ENCODE measurements at regions not wholly inside any gene's neighbourhood (a gene's known extent, or its start where the extent isn't known, plus 50 kb on each side); places are given as distances from the start of the nearest gene placed in this dataset.
A peak's percentile ranks its signal among the peaks of the same experiment; 100 is the strongest.

DNA sequence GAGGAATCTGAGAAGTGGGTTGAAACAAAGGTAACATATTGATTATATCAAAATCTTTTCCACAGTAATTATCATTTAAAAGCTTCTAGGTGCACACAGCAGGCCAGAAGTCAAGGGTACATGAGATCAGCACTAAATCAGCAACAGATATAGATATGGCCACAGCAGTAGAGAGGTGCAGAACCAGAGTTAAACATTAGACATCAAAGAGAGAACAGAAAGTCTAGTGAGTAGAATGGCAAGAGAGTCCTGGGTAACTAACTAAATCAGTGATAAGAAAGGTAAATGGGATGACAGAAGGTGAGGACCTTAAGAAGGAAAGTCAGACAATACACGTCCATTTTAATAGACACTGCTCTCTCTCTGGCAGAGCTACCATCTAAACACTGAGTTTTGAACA, 119.5 kb upstream of the GRIA4 start:
- H3K9ac ChIP-seq, result no peak overlapping the region
- H4K20me1 ChIP-seq (ENCODE audit: insufficient read depth), result no peaks in the 10 kb centered on the region
- no peak for DNase-seq
- no peaks in the 10 kb centered on the region for H3K27me3 ChIP-seq (replicated peaks; ENCODE audit: insufficient read depth)
- H2AFZ ChIP-seq, result no peak overlapping the region
- H3K4me2 ChIP-seq (ENCODE audit: unreplicated experiment), result no peak overlapping the region
- no peaks in the 10 kb centered on the region for H3K9me2 ChIP-seq (ENCODE audit: insufficient read depth)
- no peak overlapping the region for H3K4me3 ChIP-seq
- H3K9me3 ChIP-seq (ENCODE audit: low read depth), result no peaks in the 10 kb centered on the region
- 34 to 40% methylated on average over 1 of the region's 1 CpG for WGBS, 2 experiments (ENCODE audit: low coverage in 1 of 2, low lambda C conversion rate in 2 of 2, missing lambda C conversion rate in 2 of 2)
- no peaks in the 10 kb centered on the region for H3K79me2 ChIP-seq (ENCODE audit: insufficient read depth)
- TF ChIP-seq EZH2 (IDR thresholded peaks at IDR 0.05; ENCODE audit: insufficient read depth, poor library complexity, severe bottlenecking) (no peak), EZH2phosphoT487 (IDR thresholded peaks at IDR 0.05; ENCODE audit: insufficient read depth, low read depth) (no peak)
- H3K36me3 ChIP-seq (ENCODE audit: low read depth), result no peaks in the 10 kb centered on the region
- in situ Hi-C loops (cut with MboI), result no loop called here
- no peak overlapping the region for H3K27ac ChIP-seq
- H3F3A ChIP-seq (ENCODE audit: insufficient read depth), result no peaks in the 10 kb centered on the region
- no peaks in the 10 kb centered on the region for H3K4me1 ChIP-seq (ENCODE audit: insufficient read depth)

DNA sequence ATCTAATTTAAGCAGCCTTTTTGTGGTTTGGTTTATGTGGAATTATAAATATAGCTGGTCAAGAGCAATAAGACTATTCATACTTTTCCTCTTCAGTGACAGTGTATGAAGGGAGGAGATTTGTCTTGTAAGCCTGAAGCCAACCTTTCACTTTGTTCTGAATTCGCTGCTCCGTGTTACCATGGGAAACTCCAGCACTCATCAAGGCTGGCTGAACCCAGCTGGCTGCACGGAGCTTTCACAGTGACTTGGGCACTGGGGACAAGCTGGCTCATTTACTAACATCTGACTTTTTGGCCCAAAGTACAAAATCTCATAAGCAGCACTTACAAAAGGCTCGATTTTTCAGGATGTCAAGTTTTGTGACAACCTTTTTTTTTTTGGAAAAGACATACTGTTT, 120.4 kb upstream of the GRIA4 start:
- no peak overlapping the region for H3K4me3 ChIP-seq

DNA sequence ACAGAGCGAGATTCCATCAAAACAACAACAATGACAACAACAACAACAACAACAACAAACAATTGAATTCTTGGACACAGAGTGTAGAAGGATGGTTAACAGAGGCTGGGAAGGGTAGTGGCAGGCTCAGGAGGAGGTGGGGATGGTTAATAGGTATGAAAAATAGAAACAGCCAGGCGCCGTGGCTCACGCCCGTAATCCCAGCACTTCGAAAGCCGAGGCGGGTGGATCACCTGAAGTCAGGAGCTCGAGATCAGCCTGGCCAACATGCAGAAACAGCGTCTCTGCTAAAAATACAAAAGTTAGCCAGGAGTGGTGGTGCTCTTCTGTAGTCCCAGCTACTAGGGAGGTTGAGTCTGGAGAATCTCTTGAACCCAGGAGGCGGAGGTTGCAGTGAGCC, 122.9 kb upstream of the GRIA4 start:
- H3K9ac ChIP-seq, result no peak overlapping the region
- H3K9me2 ChIP-seq (ENCODE audit: insufficient read depth), result no peaks in the 10 kb centered on the region
- H3K4me3 ChIP-seq, result no peak overlapping the region
- TF ChIP-seq EZH2 (IDR thresholded peaks at IDR 0.05; ENCODE audit: insufficient read depth, poor library complexity, severe bottlenecking) (no peak), EZH2phosphoT487 (IDR thresholded peaks at IDR 0.05; ENCODE audit: insufficient read depth, low read depth) (no peak)
- in situ Hi-C loops (cut with MboI), result no loop called here
- H3K9me3 ChIP-seq (ENCODE audit: low read depth), result no peaks in the 10 kb centered on the region
- H3K4me2 ChIP-seq (ENCODE audit: unreplicated experiment), result no peak overlapping the region
- no peaks in the 10 kb centered on the region for H3K36me3 ChIP-seq (ENCODE audit: low read depth)
- H3K79me2 ChIP-seq (ENCODE audit: insufficient read depth), result no peaks in the 10 kb centered on the region
- H3K4me1 ChIP-seq (ENCODE audit: insufficient read depth), result no peaks in the 10 kb centered on the region
- H3K27ac ChIP-seq, result no peak overlapping the region
- DNase-seq, result no peak
- 76 to 85% methylated on average over 10 to 11 of the region's 11 CpGs for WGBS, 2 experiments (ENCODE audit: low coverage in 1 of 2, low lambda C conversion rate in 2 of 2, missing lambda C conversion rate in 2 of 2)
- H3K27me3 ChIP-seq (replicated peaks; ENCODE audit: insufficient read depth), result no peaks in the 10 kb centered on the region
- no peak overlapping the region for H2AFZ ChIP-seq
- no peaks in the 10 kb centered on the region for H3F3A ChIP-seq (ENCODE audit: insufficient read depth)
- no peaks in the 10 kb centered on the region for H4K20me1 ChIP-seq (ENCODE audit: insufficient read depth)

More for the DNA sequence above, 120.4 kb upstream of the GRIA4 start:
- no peak overlapping the region for H3K27ac ChIP-seq
- TF ChIP-seq EZH2 (IDR thresholded peaks at IDR 0.05; ENCODE audit: insufficient read depth, poor library complexity, severe bottlenecking) (no peak), EZH2phosphoT487 (IDR thresholded peaks at IDR 0.05; ENCODE audit: insufficient read depth, low read depth) (no peak)
- H2AFZ ChIP-seq, result no peak overlapping the region
- H3K27me3 ChIP-seq (replicated peaks; ENCODE audit: insufficient read depth), result no peaks in the 10 kb centered on the region
- H3K9ac ChIP-seq, result no peak overlapping the region
- no peaks in the 10 kb centered on the region for H3K79me2 ChIP-seq (ENCODE audit: insufficient read depth)
- no peak overlapping the region for H3K4me2 ChIP-seq (ENCODE audit: unreplicated experiment)
- no peaks in the 10 kb centered on the region for H4K20me1 ChIP-seq (ENCODE audit: insufficient read depth)
- no peaks in the 10 kb centered on the region for H3K4me1 ChIP-seq (ENCODE audit: insufficient read depth)
- H3K36me3 ChIP-seq (ENCODE audit: low read depth), result no peaks in the 10 kb centered on the region
- H3K9me2 ChIP-seq (ENCODE audit: insufficient read depth), result no peaks in the 10 kb centered on the region
- no peaks in the 10 kb centered on the region for H3K9me3 ChIP-seq (ENCODE audit: low read depth)
- in situ Hi-C loops (cut with MboI), result no loop called here
- DNase-seq, result peak; percentile 2
- H3F3A ChIP-seq (ENCODE audit: insufficient read depth), result no peaks in the 10 kb centered on the region
- WGBS, 2 experiments (ENCODE audit: low coverage in 1 of 2, low lambda C conversion rate in 2 of 2, missing lambda C conversion rate in 2 of 2), result 4 to 6% methylated on average over 4 of the region's 4 CpGs

DNA sequence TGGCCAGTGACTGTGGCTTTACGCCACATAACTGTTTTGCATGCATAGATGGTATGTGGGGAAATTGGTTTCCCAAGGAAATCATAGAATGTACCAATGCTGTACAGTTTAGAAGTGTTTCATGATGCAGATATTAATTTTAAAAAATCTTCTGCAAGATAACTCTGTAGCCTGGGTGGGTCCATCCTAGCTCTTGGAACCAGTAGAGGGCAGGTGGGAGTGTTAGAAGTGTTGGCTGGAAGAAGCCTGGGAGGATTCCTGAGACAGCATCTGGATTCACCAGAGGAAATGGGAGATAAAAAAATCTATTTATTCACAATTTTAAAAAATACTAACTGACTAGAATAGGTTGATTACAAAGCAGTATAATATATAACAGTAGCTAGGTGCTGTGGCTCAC, 139.9 kb upstream of the GRIA4 start:
- Histone ChIP-seq H3F3A (ENCODE audit: insufficient read depth) (no peaks in the 10 kb centered on the region), H2AFZ (no peak overlapping the region), H3K36me3 (ENCODE audit: low read depth) (no peaks in the 10 kb centered on the region), H3K4me3 (no peak overlapping the region), H3K9me3 (ENCODE audit: low read depth) (no peaks in the 10 kb centered on the region), H3K4me1 (ENCODE audit: insufficient read depth) (no peaks in the 10 kb centered on the region), H3K27me3 (replicated peaks; ENCODE audit: insufficient read depth) (no peaks in the 10 kb centered on the region), H3K79me2 (ENCODE audit: insufficient read depth) (no peaks in the 10 kb centered on the region), H3K9ac (no peak overlapping the region), H3K9me2 (ENCODE audit: insufficient read depth) (no peaks in the 10 kb centered on the region), H4K20me1 (ENCODE audit: insufficient read depth) (no peaks in the 10 kb centered on the region), H3K27ac (no peak overlapping the region), H3K4me2 (ENCODE audit: unreplicated experiment) (no peak overlapping the region)
- in situ Hi-C loops (cut with MboI), result no loop called here
- DNase-seq, result no peak
- 48 to 61% methylated on average over 1 of the region's 1 CpG for WGBS, 2 experiments (ENCODE audit: low coverage in 1 of 2, low lambda C conversion rate in 2 of 2, missing lambda C conversion rate in 2 of 2)
- TF ChIP-seq EZH2phosphoT487 (IDR thresholded peaks at IDR 0.05; ENCODE audit: insufficient read depth, low read depth), result no peak
- no peak for TF ChIP-seq EZH2 (IDR thresholded peaks at IDR 0.05; ENCODE audit: insufficient read depth, poor library complexity, severe bottlenecking)

DNA sequence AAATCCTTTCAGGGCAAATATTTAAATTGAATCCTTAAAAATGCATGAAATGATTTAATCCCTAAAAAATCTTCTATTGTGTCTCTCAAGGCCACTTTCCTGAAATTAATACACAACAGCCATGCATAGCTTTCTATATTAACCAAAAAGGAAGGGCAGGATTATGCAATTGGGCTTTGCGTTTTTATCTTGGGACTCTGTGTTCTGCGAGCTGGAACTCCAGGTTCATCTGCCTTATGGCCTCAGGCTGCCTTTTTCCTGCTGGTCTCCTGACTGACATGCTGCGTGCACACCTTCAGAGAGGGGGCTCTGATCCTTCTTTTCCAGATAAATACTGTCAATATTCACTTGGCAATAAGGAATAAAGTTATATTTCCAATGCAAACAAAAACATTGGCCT, 141.7 kb upstream of the GRIA4 start:
- TF ChIP-seq EZH2 (IDR thresholded peaks at IDR 0.05; ENCODE audit: insufficient read depth, poor library complexity, severe bottlenecking) (no peak), EZH2phosphoT487 (IDR thresholded peaks at IDR 0.05; ENCODE audit: insufficient read depth, low read depth) (no peak)
- H3F3A ChIP-seq (ENCODE audit: insufficient read depth), result no peaks in the 10 kb centered on the region
- H3K4me2 ChIP-seq (ENCODE audit: unreplicated experiment), result no peak overlapping the region
- H3K9me2 ChIP-seq (ENCODE audit: insufficient read depth), result no peaks in the 10 kb centered on the region
- no peaks in the 10 kb centered on the region for H3K9me3 ChIP-seq (ENCODE audit: low read depth)
- no peak overlapping the region for H3K4me3 ChIP-seq
- DNase-seq, result no peak
- H2AFZ ChIP-seq, result no peak overlapping the region
- in situ Hi-C loops (cut with MboI), result no loop called here
- no peaks in the 10 kb centered on the region for H3K79me2 ChIP-seq (ENCODE audit: insufficient read depth)
- H3K27ac ChIP-seq, result no peak overlapping the region
- no peaks in the 10 kb centered on the region for H3K27me3 ChIP-seq (replicated peaks; ENCODE audit: insufficient read depth)
- H3K36me3 ChIP-seq (ENCODE audit: low read depth), result no peaks in the 10 kb centered on the region
- H3K4me1 ChIP-seq (ENCODE audit: insufficient read depth), result no peaks in the 10 kb centered on the region
- no peaks in the 10 kb centered on the region for H4K20me1 ChIP-seq (ENCODE audit: insufficient read depth)
- H3K9ac ChIP-seq, result no peak overlapping the region
- 17 to 28% methylated on average over 3 of the region's 3 CpGs for WGBS, 2 experiments (ENCODE audit: low coverage in 1 of 2, low lambda C conversion rate in 2 of 2, missing lambda C conversion rate in 2 of 2)
